ENCODE measurements at regions not wholly inside any gene's neighbourhood (a gene's known extent, or its start where the extent isn't known, plus 50 kb on each side); places are given as distances from the start of the nearest gene placed in this dataset.

- H3K4me3 Mint-ChIP-seq (ENCODE audit: low read depth, unreplicated experiment) = no peak overlapping the region
- H3K9me3 Mint-ChIP-seq (ENCODE audit: low read depth, unreplicated experiment) = peaks cover 5% of the 10 kb centered on the region
- DNase-seq = no peak
- no TSS peak for BruUV-seq (replicated peaks)
- intact Hi-C loops (cut with micrococcal nuclease; ENCODE audit: unreplicated experiment) = no loop called here
- H3K27ac Mint-ChIP-seq (ENCODE audit: unreplicated experiment) = no peak overlapping the region
- TF ChIP-seq CTCF (IDR thresholded peaks at IDR 0.05; ENCODE audit: unreplicated experiment) = no peak
- CTCF ChIA-PET = no interaction called here
- H3K4me1 Mint-ChIP-seq (ENCODE audit: low read depth, unreplicated experiment) = no peaks in the 10 kb centered on the region
- no peaks in the 10 kb centered on the region for H3K36me3 Mint-ChIP-seq (ENCODE audit: insufficient read depth, unreplicated experiment)
- H3K27me3 Mint-ChIP-seq (ENCODE audit: unreplicated experiment) = no peaks in the 10 kb centered on the region
Observed at GRCh38 chr4:31416498-31416897, 696.3 kb downstream of the PCDH7 start.

GRCh38 chr4:31417040-31417439 is 696.9 kb downstream of the PCDH7 start:
- Mint-ChIP-seq H3K36me3 (ENCODE audit: insufficient read depth, unreplicated experiment) (no peaks in the 10 kb centered on the region), H3K27me3 (ENCODE audit: unreplicated experiment) (no peaks in the 10 kb centered on the region), H3K4me1 (ENCODE audit: low read depth, unreplicated experiment) (no peaks in the 10 kb centered on the region), H3K27ac (ENCODE audit: unreplicated experiment) (no peak overlapping the region), H3K4me3 (ENCODE audit: low read depth, unreplicated experiment) (no peak overlapping the region), H3K9me3 (ENCODE audit: low read depth, unreplicated experiment) (peaks cover 5% of the 10 kb centered on the region)
- CTCF ChIA-PET = no interaction called here
- intact Hi-C loops (cut with micrococcal nuclease; ENCODE audit: unreplicated experiment) = no loop called here
- DNase-seq = no peak
- no peak for TF ChIP-seq CTCF (IDR thresholded peaks at IDR 0.05; ENCODE audit: unreplicated experiment)
- BruUV-seq (replicated peaks) = no TSS peak

GRCh38 chr4:31422006-31422405 is 701.8 kb downstream of the PCDH7 start:
- no peak for DNase-seq
- no TSS peak for BruUV-seq (replicated peaks)
- CTCF ChIA-PET = no interaction called here
- no peak for TF ChIP-seq CTCF (IDR thresholded peaks at IDR 0.05; ENCODE audit: unreplicated experiment)
- no peaks in the 10 kb centered on the region for H3K27me3 Mint-ChIP-seq (ENCODE audit: unreplicated experiment)
- H3K4me3 Mint-ChIP-seq (ENCODE audit: low read depth, unreplicated experiment) = no peak overlapping the region
- no peaks in the 10 kb centered on the region for H3K4me1 Mint-ChIP-seq (ENCODE audit: low read depth, unreplicated experiment)
- H3K27ac Mint-ChIP-seq (ENCODE audit: unreplicated experiment) = no peak overlapping the region
- intact Hi-C loops (cut with micrococcal nuclease; ENCODE audit: unreplicated experiment) = no loop called here
- peaks cover 2% of the 10 kb centered on the region for H3K9me3 Mint-ChIP-seq (ENCODE audit: low read depth, unreplicated experiment)
- H3K36me3 Mint-ChIP-seq (ENCODE audit: insufficient read depth, unreplicated experiment) = no peaks in the 10 kb centered on the region

GRCh38 chr4:31427691-31428090 is 707.5 kb downstream of the PCDH7 start:
- CTCF ChIA-PET = no interaction called here
- no peak for TF ChIP-seq CTCF (IDR thresholded peaks at IDR 0.05; ENCODE audit: unreplicated experiment)
- no TSS peak for BruUV-seq (replicated peaks)
- Mint-ChIP-seq H3K4me3 (ENCODE audit: low read depth, unreplicated experiment) (no peak overlapping the region), H3K27me3 (ENCODE audit: unreplicated experiment) (no peaks in the 10 kb centered on the region), H3K9me3 (ENCODE audit: low read depth, unreplicated experiment) (peaks cover 7% of the 10 kb centered on the region), H3K27ac (ENCODE audit: unreplicated experiment) (no peak overlapping the region), H3K36me3 (ENCODE audit: insufficient read depth, unreplicated experiment) (no peaks in the 10 kb centered on the region), H3K4me1 (ENCODE audit: low read depth, unreplicated experiment) (no peaks in the 10 kb centered on the region)
- intact Hi-C loops (cut with micrococcal nuclease; ENCODE audit: unreplicated experiment) = no loop called here
- no peak for DNase-seq

- no peaks in the 10 kb centered on the region for H3K27me3 Mint-ChIP-seq (ENCODE audit: unreplicated experiment)
- no peaks in the 10 kb centered on the region for H3K36me3 Mint-ChIP-seq (ENCODE audit: insufficient read depth, unreplicated experiment)
- no peak for DNase-seq
- H3K27ac Mint-ChIP-seq (ENCODE audit: unreplicated experiment) = no peak overlapping the region
- peaks cover 2% of the 10 kb centered on the region for H3K9me3 Mint-ChIP-seq (ENCODE audit: low read depth, unreplicated experiment)
- H3K4me3 Mint-ChIP-seq (ENCODE audit: low read depth, unreplicated experiment) = no peak overlapping the region
- TF ChIP-seq CTCF (IDR thresholded peaks at IDR 0.05; ENCODE audit: unreplicated experiment) = no peak
- H3K4me1 Mint-ChIP-seq (ENCODE audit: low read depth, unreplicated experiment) = no peaks in the 10 kb centered on the region
- CTCF ChIA-PET = no interaction called here
- intact Hi-C loops (cut with micrococcal nuclease; ENCODE audit: unreplicated experiment) = no loop called here
- no TSS peak for BruUV-seq (replicated peaks)
Observed at GRCh38 chr4:31442236-31442635, 722.1 kb downstream of the PCDH7 start.

All from Calu3 (cell line).